ENCODE measurements at regions not wholly inside any gene's neighbourhood (a gene's known extent, or its start where the extent isn't known, plus 50 kb on each side); places are given as distances from the start of the nearest gene placed in this dataset.
A peak's percentile ranks its signal among the peaks of the same experiment; 100 is the strongest.
"Not testable (repeated sequence)": the region's sequence is repeated elsewhere in the genome, so short reads cannot be mapped to it uniquely, and the experiment has no call there.

DNA sequence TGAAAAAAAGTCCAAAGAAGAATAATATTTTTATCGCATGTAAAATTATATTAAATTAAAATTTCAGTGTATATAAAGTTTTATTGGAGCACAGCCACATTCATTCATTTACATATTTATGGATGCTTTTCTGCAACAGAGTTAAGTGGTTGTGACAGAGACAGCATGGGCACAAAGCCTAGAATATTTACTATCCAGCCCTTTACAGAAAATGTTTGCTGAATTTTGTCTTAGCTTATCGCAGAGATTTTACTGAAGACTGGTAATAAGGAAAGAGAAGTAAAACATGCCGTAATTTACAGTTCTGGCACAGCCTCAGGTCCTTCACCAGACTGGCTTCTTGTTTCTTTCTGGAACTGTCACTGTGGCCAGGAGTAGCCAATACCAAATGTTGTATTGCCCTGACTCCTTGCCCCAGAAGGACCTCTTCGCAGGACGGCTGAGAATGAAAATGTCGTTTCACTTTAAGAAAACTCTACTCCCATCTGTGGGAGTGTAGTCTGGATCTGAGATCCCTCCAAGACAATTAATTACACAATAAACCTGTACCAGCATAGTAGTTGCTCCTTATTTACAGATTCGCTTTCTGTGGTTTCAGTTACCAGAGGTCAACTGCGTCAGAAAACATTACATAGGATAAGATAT is 94.9 kb upstream of the GOT2 start:
- no peak for DNase-seq (ENCODE audit: low read depth)

DNA sequence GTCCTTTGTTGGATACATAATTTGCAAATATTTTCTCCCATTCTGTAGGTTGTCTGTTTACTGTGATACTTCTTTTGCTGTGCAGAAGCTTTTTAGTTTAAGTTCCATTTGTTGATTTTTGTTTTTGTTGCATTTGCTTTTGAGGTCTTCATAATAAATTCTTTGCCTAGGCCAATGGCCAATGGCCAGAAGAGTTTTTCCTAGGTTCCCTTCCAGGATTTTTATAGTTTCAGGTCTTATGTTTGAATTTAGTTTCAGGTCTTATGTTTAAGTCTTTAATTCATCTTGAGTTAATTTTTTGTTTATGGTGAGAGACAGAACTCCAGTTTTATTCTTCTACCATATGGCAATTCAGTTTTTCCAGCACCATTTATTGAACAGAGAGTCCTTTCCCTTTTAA is 90.1 kb upstream of the GOT2 start:
- no peak for DNase-seq (ENCODE audit: low read depth)

DNA sequence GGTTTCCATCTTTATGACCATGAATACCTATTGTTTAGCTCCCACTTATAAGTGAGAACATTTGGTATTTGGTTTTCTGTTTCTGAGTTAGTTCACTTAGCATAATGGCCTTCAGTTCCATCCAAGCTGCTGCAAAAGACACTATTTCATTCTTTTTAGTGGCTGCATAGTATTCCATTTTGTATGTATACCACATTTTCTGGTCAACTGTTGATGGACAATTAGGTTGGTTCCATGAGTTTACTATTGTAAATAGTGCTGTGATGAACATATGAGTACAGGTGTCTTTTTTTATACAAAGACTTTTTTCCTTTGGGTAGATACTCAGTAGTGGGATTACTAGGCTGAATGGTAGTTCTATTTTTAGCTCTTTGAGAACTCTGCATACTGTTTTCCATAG is 87.8 kb upstream of the GOT2 start:
- DNase-seq (ENCODE audit: low read depth) = no peak

GRCh38 chr16:58820411-58820810 is 86.3 kb upstream of the GOT2 start:
- peak; percentile 2 for DNase-seq (ENCODE audit: low read depth)

DNA sequence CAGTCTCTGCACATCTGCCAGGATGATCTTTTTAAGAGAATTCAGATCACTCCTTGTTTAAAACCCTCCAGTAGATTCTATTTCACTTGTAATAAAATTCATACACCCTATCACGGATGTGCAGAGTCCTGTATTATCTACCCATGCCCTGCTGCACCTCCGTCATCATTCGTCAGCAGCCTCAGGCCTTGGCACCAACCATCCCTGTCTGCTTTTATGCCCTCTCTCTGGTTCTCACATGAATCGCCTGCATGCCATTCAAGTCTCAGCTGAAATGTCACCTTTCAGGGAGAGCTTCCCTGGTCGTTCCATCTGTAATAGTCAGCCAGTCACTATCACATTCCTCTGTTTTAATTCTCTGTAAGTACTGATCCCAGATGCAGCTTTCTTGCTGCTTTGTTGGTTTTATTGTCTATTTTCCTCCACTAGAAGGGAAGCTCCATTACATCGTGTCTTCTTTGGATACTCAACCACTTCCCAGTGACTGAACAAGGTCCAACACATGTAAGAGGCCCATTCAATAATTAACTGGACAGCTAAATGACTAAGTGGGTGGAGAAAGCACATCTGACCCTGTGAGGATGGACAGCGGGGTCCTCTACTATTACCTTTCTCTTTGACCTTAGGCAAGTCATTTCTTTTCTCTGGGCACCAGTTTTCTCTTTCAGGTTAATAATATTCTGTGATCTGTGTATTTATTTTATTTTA is 81.2 kb upstream of the GOT2 start:
- no peak for DNase-seq (ENCODE audit: low read depth)

DNA sequence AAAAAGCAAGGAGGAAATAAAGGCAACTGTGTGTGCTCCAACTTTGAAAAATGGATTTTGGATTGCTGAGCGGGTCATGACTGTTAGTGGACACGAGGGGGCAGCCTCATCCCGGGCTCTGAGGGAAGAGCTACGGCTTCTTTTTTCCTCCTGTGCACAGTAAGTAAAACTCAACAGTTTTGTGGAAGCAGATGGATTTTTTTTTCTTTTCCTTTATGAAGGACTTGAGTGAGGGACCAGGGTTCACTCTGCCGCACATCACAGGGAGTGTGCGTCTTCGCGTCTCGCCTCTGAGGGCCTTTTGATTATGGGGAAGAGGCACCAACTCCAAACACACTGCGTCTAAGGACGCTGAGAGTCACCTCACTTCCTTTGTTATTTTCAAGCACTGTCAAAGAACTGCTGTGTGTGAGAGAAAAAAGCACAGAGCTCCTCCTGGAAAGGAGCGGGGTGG is 80.3 kb upstream of the GOT2 start:
- no peak for DNase-seq (ENCODE audit: low read depth)

- no peak for DNase-seq (ENCODE audit: low read depth)
These were observed 75.1 kb upstream of the GOT2 start for GRCh38 chr16:58809213-58809612.

- no peak for DNase-seq (ENCODE audit: low read depth)
These were observed 73.2 kb upstream of the GOT2 start for GRCh38 chr16:58807276-58807675.

GRCh38 chr16:58801838-58802237 is 67.7 kb upstream of the GOT2 start:
- DNase-seq (ENCODE audit: low read depth) = no peak

- no peak for DNase-seq (ENCODE audit: low read depth)
These were observed 63.2 kb upstream of the GOT2 start for GRCh38 chr16:58797137-58797801.

GRCh38 chr16:58793366-58793765 is 59.2 kb upstream of the GOT2 start:
- no peak for DNase-seq (ENCODE audit: low read depth)

GRCh38 chr16:58792188-58792587 is 58.1 kb upstream of the GOT2 start:
- DNase-seq (ENCODE audit: low read depth) = no peak

GRCh38 chr16:58790816-58791557 is 56.9 kb upstream of the GOT2 start:
- DNase-seq (ENCODE audit: low read depth) = not testable (repeated sequence)

GRCh38 chr16:58789351-58789750 is 55.2 kb upstream of the GOT2 start:
- no peak for DNase-seq (ENCODE audit: low read depth)
